K562 (cell line): ENCODE measurements at regions not wholly inside any gene's neighbourhood (a gene's known extent, or its start where the extent isn't known, plus 50 kb on each side); places are given as distances from the start of the nearest gene placed in this dataset.

ENCODE experiments used
- ATAC-seq: fragments of 200-7000 bp; cut with Tn5 transposase; 3 replicates; pipeline ENCODE4 v1.9.1; 2020; ENCODE audit warnings: moderate library complexity
- BruUV-seq: library from RNA; stranded (reverse); fragments of 400-500 nt; replicated peaks from 2 replicates; lab custom pipeline; 2021; lab: Mats Ljungman, UMichigan
- CTCF ChIA-PET: fragments of 300-600 bp; formaldehyde crosslinking; extraction: SDS; loops from one replicate; lab custom pipeline; 2021; ENCODE audit warnings: low intra/inter-chr PET ratio; lab: Yijun Ruan, JAX
- POLR2A ChIA-PET: fragments of 300-600, 350-650 bp; sonication (Branson Sonifier 250); formaldehyde crosslinking; extraction: SDS; loops from one replicate; lab custom pipeline; 2021; ENCODE audit warnings: antibody characterized with exemption, inconsistent platforms; lab: Yijun Ruan, JAX
- DNase-seq, 4 experiments: peaks; one replicate each; pipeline versions ENCODE4 v3.0.0 to v3.0.0-alpha.2; 2011 to 2018; ENCODE audit warnings: low spot score in 3 of 4, mixed read lengths in 3 of 4; ENCODE audit errors: extremely low read depth in 1 of 4
- FAIRE-seq: peaks from 2 replicates; lab custom pipeline; 2011; peaks lifted over from hg19 to GRCh38; lab: Jason Lieb, UNC
- H2AFZ ChIP-seq: 2 replicates; pipeline ENCODE4 v1.6.0; 2011; ENCODE audit warnings: low read depth, low read length, control low read depth, inconsistent platforms
- H3K27ac ChIP-seq: fragments of 200-600 bp; 3 replicates; pipeline ENCODE4 v1.8.0; 2011; ENCODE audit warnings: low read depth, mild to moderate bottlenecking, control low read depth, inconsistent platforms, low read length, moderate library complexity, mixed read lengths; ENCODE audit errors: extremely low read depth
- H3K27me3 ChIP-seq, 2 experiments: fragments of 300-600 bp in 1 of 2; 2 replicates in 1 of 2; 3 replicates in 1 of 2; pipeline versions ENCODE4 v1.6.0 to v1.8.0; 2011; ENCODE audit warnings: inconsistent platforms in 2 of 2, low read length in 2 of 2, mild to moderate bottlenecking in 1 of 2, mixed read lengths in 1 of 2, moderate library complexity in 1 of 2; ENCODE audit not compliant: control insufficient read depth in 2 of 2, insufficient read depth in 2 of 2
- H3K36me3 ChIP-seq: fragments of 300-600 bp; 3 replicates; pipeline ENCODE4 v1.8.0; 2011; ENCODE audit warnings: mild to moderate bottlenecking, low read length, inconsistent platforms; ENCODE audit not compliant: control insufficient read depth, insufficient read depth
- H3K4me1 ChIP-seq, 2 experiments: fragments of 200-600 bp in 1 of 2; replicated peaks in 1 of 2; 2 replicates in 1 of 2; 3 replicates in 1 of 2; pipeline versions ENCODE4 v1.5.1 to v1.8.0; 2011; ENCODE audit warnings: inconsistent platforms in 2 of 2, low read length in 2 of 2, mild to moderate bottlenecking in 1 of 2, mixed read lengths in 1 of 2, moderate library complexity in 1 of 2; ENCODE audit not compliant: control insufficient read depth in 2 of 2, insufficient read depth in 2 of 2
- H3K4me2 ChIP-seq: 2 replicates; pipeline ENCODE4 v1.6.1; 2011; ENCODE audit warnings: low read length, control low read depth, inconsistent platforms, mixed read lengths; ENCODE audit not compliant: insufficient read depth
- H3K4me3 ChIP-seq: fragments of 200-600 bp; sonication (generic), shearing (Covaris generic); 2 replicates; pipeline ENCODE4 v1.5.1; 2016; ENCODE audit warnings: control low read depth, inconsistent platforms
- H3K79me2 ChIP-seq: fragments of 200-600 bp; 3 replicates; pipeline ENCODE4 v1.8.0; 2011; ENCODE audit warnings: low read length, inconsistent platforms; ENCODE audit not compliant: control insufficient read depth, insufficient read depth
- H3K9ac ChIP-seq, 2 experiments: 2 replicates each; pipeline versions ENCODE4 v1.6.0 to v1.6.1; 2011; ENCODE audit warnings: low read depth in 2 of 2, low read length in 2 of 2, control low read depth in 1 of 2, inconsistent platforms in 1 of 2, mild to moderate bottlenecking in 1 of 2, mixed read lengths in 1 of 2; ENCODE audit not compliant: insufficient read depth in 1 of 2
- H3K9me1 ChIP-seq: one replicate; pipeline ENCODE4 v1.6.0; 2011; ENCODE audit warnings: inconsistent platforms, mild to moderate bottlenecking, low read length, moderate library complexity; ENCODE audit not compliant: control insufficient read depth, insufficient read depth
- H3K9me3 ChIP-seq: replicated peaks from 2 replicates; pipeline ENCODE4 v1.5.1; 2011; ENCODE audit warnings: low read depth, low read length, inconsistent platforms; ENCODE audit not compliant: control insufficient read depth, insufficient read depth
- H4K20me1 ChIP-seq: replicated peaks from 2 replicates; pipeline ENCODE4 v1.6.1; 2011; ENCODE audit warnings: low read length, inconsistent platforms, mixed read lengths; ENCODE audit not compliant: control insufficient read depth, insufficient read depth
- ATF7 ChIP-seq: fragments of 450-650 bp; IDR thresholded peaks from 2 replicates; pipeline ENCODE4 v1.7.1; 2014; ENCODE audit warnings: mild to moderate bottlenecking, moderate library complexity
- BACH1 ChIP-seq: fragments of 200-800 bp; sonication (Bioruptor generic); IDR thresholded peaks from 2 replicates; pipeline ENCODE4 v1.6.1; 2016; ENCODE audit warnings: missing genetic modification characterization, missing compliant biosample characterization
- CBX5 ChIP-seq: IDR thresholded peaks from 2 replicates; pipeline ENCODE4 v1.6.1; 2014; ENCODE audit warnings: low read depth, borderline replicate concordance
- CBX8 ChIP-seq: fragments of 200-600 bp; sonication (generic); IDR thresholded peaks from 2 replicates; pipeline ENCODE4 v1.6.1; 2012; ENCODE audit warnings: borderline replicate concordance, mixed run types, low read depth, mild to moderate bottlenecking, moderate library complexity, mixed read lengths, low read length, control low read depth, inconsistent platforms; ENCODE audit not compliant: poor library complexity, severe bottlenecking; ENCODE audit errors: extremely low read depth
- CEBPG ChIP-seq, 3 experiments: fragments of 200-800 bp in 1 of 3; sonication (Bioruptor generic) in 1 of 3; sonication (generic) in 1 of 3; formaldehyde crosslinking in 1 of 3; IDR thresholded peaks in 2 of 3; conservative IDR thresholded peaks in 1 of 3; 2 replicates each; pipeline versions ENCODE4 v1.6.1 to v1.8.0; 2016 to 2022; ENCODE audit warnings: missing compliant biosample characterization in 2 of 3, missing genetic modification characterization in 2 of 3, mild to moderate bottlenecking in 1 of 3, missing genetic modification reagents in 1 of 3
- CREM ChIP-seq: IDR thresholded peaks from 2 replicates; pipeline ENCODE4 v1.6.1; 2014; ENCODE audit warnings: antibody characterized with exemption, low read depth
- CTBP1 ChIP-seq: fragments of 450-650 bp; IDR thresholded peaks from 2 replicates; pipeline ENCODE4 v1.6.1; 2016; ENCODE audit warnings: borderline replicate concordance
- FOSL1 ChIP-seq: fragments of 200-800 bp; sonication (Bioruptor generic); conservative IDR thresholded peaks from 2 replicates; pipeline ENCODE4 v1.6.1; 2016; ENCODE audit warnings: missing genetic modification characterization, missing compliant biosample characterization
- KLF16 ChIP-seq: IDR thresholded peaks from 2 replicates; pipeline ENCODE4 v1.6.1; 2016; ENCODE audit warnings: antibody characterized with exemption
- NBN ChIP-seq: fragments of 450-650 bp; IDR thresholded peaks from 2 replicates; pipeline ENCODE4 v1.6.1; 2016; ENCODE audit warnings: low read depth, mild to moderate bottlenecking
- NFATC3 ChIP-seq: fragments of 450-650 bp; IDR thresholded peaks from 2 replicates; pipeline ENCODE4 v1.6.1; 2017; ENCODE audit warnings: mild to moderate bottlenecking
- PHF8 ChIP-seq: fragments of 200-600 bp; sonication (generic); IDR thresholded peaks from 2 replicates; pipeline ENCODE4 v1.6.1; 2012; ENCODE audit warnings: mixed run types, mild to moderate bottlenecking, inconsistent platforms, low read length, moderate library complexity, borderline replicate concordance
- PURB ChIP-seq: sonication (generic); formaldehyde crosslinking; IDR thresholded peaks from 2 replicates; pipeline ENCODE4 v1.9.0; 2021; ENCODE audit warnings: low read depth, mild to moderate bottlenecking, missing genetic modification reagents
- PYGO2 ChIP-seq: fragments of 450-650 bp; IDR thresholded peaks from 2 replicates; pipeline ENCODE4 v1.6.1; 2016; ENCODE audit warnings: mild to moderate bottlenecking, missing genetic modification characterization, moderate library complexity, missing compliant biosample characterization
- SIRT6 ChIP-seq: IDR thresholded peaks from one replicate; pipeline ENCODE4 v1.6.1; 2012; ENCODE audit warnings: low read depth, mild to moderate bottlenecking, control low read depth, inconsistent platforms, low read length, moderate library complexity
- SMARCB1 ChIP-seq: IDR thresholded peaks from 2 replicates; pipeline ENCODE4 v1.6.1; 2011; ENCODE audit warnings: improper control_type of control experiment, low read depth; ENCODE audit not compliant: insufficient read length
- SRSF1 ChIP-seq: fragments of 200-400 bp; formaldehyde crosslinking; IDR thresholded peaks from 2 replicates; pipeline ENCODE4 v1.6.1; 2017; ENCODE audit warnings: mild to moderate bottlenecking, low read depth, low read length, moderate library complexity
- SRSF7 ChIP-seq: fragments of 200-400 bp; formaldehyde crosslinking; optimal IDR thresholded peaks from 2 replicates; pipeline ENCODE3; 2017; ENCODE audit warnings: mild to moderate bottlenecking, low read depth, low read length
- TCFL5 ChIP-seq: fragments of 250-450 bp; sonication (Bioruptor Pico); conservative IDR thresholded peaks from 2 replicates; pipeline ENCODE4 v1.6.1; 2021; ENCODE audit warnings: mild to moderate bottlenecking, moderate library complexity, matching md5 sums
- ZNF175 ChIP-seq: fragments of 200-800 bp; sonication (Bioruptor generic); IDR thresholded peaks from 2 replicates; pipeline ENCODE4 v1.6.1; 2016; ENCODE audit warnings: low read depth, mild to moderate bottlenecking, missing genetic modification characterization, missing compliant biosample characterization
- ZNF644 ChIP-seq: fragments of 200-800 bp; sonication (Bioruptor generic); IDR thresholded peaks from 2 replicates; pipeline ENCODE4 v1.6.1; 2016; ENCODE audit warnings: low read depth, missing genetic modification characterization, missing compliant biosample characterization
- ZZZ3 ChIP-seq: fragments of 450-650 bp; IDR thresholded peaks from 2 replicates; pipeline ENCODE4 v1.6.1; 2016; ENCODE audit warnings: antibody characterized with exemption, mild to moderate bottlenecking, moderate library complexity
- WGBS: fragments of 100-300 bp; shearing (Covaris generic); methylation state at CpG from one replicate; pipeline ENCODE4 v1.1.6; 2016; ENCODE audit warnings: low coverage, mixed read lengths; ENCODE audit not compliant: insufficient coverage; ENCODE audit errors: missing lambda C conversion rate; 5-methylcytosine and 5-hydroxymethylcytosine counted together
- in situ Hi-C: fragments of 300-500 bp; cut with MboI; formaldehyde crosslinking; loops from 4 replicates; pipeline ENCODE4 v1.15.0; 2018; ENCODE audit warnings: inconsistent platforms, mixed read lengths
- intact Hi-C: fragments of 100-400 bp; cut with micrococcal nuclease; formaldehyde crosslinking; loops from 2 replicates; pipeline ENCODE4 v1.14.2; 2022
- TF ChIP-seq, protein P1 (sequence below): fragments of 250-450 bp; sonication (Bioruptor Pico); IDR thresholded peaks from 2 replicates; pipeline ENCODE4 v1.8.0; 2021; ENCODE audit warnings: borderline replicate concordance, mild to moderate bottlenecking, moderate library complexity; ENCODE audit not compliant: poor library complexity, severe bottlenecking
- TF ChIP-seq, protein P2 (sequence below), 3 experiments: fragments of 200-800 bp in 1 of 3; sonication (Bioruptor generic) in 1 of 3; sonication (generic) in 1 of 3; formaldehyde crosslinking in 1 of 3; IDR thresholded peaks; 2 replicates each; pipeline versions ENCODE4 v1.6.1 to v1.8.0; 2016 to 2022; ENCODE audit warnings: mild to moderate bottlenecking in 2 of 3, missing compliant biosample characterization in 2 of 3, missing genetic modification characterization in 2 of 3, missing genetic modification reagents in 1 of 3

DNA sequence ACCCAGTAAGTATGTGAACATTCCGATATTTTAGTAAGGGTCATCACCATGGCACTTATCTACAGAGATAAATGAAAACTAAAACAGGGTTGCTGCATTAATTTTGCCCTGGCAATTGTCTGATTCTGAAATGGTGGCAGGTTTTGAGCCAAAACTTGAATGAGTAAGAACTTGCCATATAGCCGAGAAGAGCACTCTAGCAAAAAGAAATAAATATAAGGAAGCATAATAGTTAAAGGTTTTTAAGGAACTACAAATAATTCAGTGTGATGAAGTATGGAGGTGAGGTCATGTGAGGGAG, 68.5 kb upstream of the BTN3A2 start:
- Histone ChIP-seq H4K20me1 (no peaks in the 10 kb centered on the region), H3K27me3 (no peaks in the 10 kb centered on the region), H3K9me3 (peaks cover 20% of the 10 kb centered on the region), H3K36me3 (peaks cover 9% of the 10 kb centered on the region; the same call in 2 of the 3 replicates), H2AFZ (peak overlapping the region; percentile 72; the same call in 1 of the 2 replicates), H3K4me2 (peak overlapping the region; percentile 72), H3K27ac (peak overlapping the region; percentile 86), H3K4me3 (no peak overlapping the region), H3K9me1 (no peaks in the 10 kb centered on the region), H3K9ac (peak overlapping the region in 1 of 2 experiments; percentile 59; a peak in 3 of 4 replicates), H3K4me1 (peaks cover 0 to 47% of the 10 kb centered on the region in 2 experiments; a peak in 4 of 5 replicates), H3K79me2 (no peaks in the 10 kb centered on the region)
- no peak for ATAC-seq
- DNase-seq, result no peak
- no TSS peak for BruUV-seq
- in situ Hi-C loops, result no loop called here
- CTCF ChIA-PET, result no interaction called here
- WGBS, result 26% methylated on average over 2 of the region's 2 CpGs
- no peak for FAIRE-seq
- POLR2A ChIA-PET, result interaction anchor here (0.6 to 6.8 kb wide), 14 partner anchors 8 to 298 kb away, joined by 3 to 89 read pairs (median 6); a partner anchor contains a TSS
- intact Hi-C loops, result no loop called here
- TF ChIP-seq ZZZ3 (no peak), PYGO2 (tag) (no peak), BACH1 (tag) (peak; percentile 16; the same call in 1 of the 2 replicates), FOSL1 (tag) (peak; percentile 49), ZNF644 (no peak), SRSF7 (no peak), TCFL5 (CRISPR knock-in tag) (no peak), PURB (CRISPR knock-in tag) (no peak), ATF7 (no peak), SRSF1 (no peak), CREM (no peak), SIRT6 (no peak), NBN (no peak), NFATC3 (no peak), CTBP1 (no peak), ZNF175 (no peak), CBX5 (no peak), CEBPG (CRISPR knock-in tag; IDR thresholded peaks at IDR 0.05) (no peak), CEBPG (tag; conservative IDR thresholded peaks at IDR 0.05 in 1 of 2, IDR thresholded peaks at IDR 0.05 in 1 of 2) (no peak), CBX8 (no peak), SMARCB1 (no peak), PHF8 (no peak), KLF16 (no peak)
- TF ChIP-seq, protein P1, sequence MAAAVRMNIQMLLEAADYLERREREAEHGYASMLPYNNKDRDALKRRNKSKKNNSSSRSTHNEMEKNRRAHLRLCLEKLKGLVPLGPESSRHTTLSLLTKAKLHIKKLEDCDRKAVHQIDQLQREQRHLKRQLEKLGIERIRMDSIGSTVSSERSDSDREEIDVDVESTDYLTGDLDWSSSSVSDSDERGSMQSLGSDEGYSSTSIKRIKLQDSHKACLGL (CRISPR knock-in tag), result no peak
- TF ChIP-seq, protein P2, sequence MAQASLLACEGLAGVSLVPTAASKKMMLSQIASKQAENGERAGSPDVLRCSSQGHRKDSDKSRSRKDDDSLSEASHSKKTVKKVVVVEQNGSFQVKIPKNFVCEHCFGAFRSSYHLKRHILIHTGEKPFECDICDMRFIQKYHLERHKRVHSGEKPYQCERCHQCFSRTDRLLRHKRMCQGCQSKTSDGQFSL (CRISPR knock-in tag; IDR thresholded peaks at IDR 0.05), result no peak
- TF ChIP-seq, protein P2 (tag; IDR thresholded peaks at IDR 0.05), result no peak; a peak in 1 of 4 replicates
